ENCODE measurements at regions not wholly inside any gene's neighbourhood (a gene's known extent, or its start where the extent isn't known, plus 50 kb on each side); places are given as distances from the start of the nearest gene placed in this dataset.

GRCh38 chr18:55811925-55812324 lies 223.9 kb upstream of the TCF4 start:
- no peak overlapping the region for H3K27ac ChIP-seq (ENCODE audit: low read depth, low read length)
- H2AFZ ChIP-seq (ENCODE audit: low read depth, low read length, severe bottlenecking): no peak overlapping the region
- H3K9ac ChIP-seq (ENCODE audit: low read length): no peak overlapping the region
- H3K36me3 ChIP-seq (ENCODE audit: low read length): no peaks in the 10 kb centered on the region
- no peaks in the 10 kb centered on the region for H3K79me2 ChIP-seq (ENCODE audit: insufficient read depth, low read length)
- H3K4me2 ChIP-seq (ENCODE audit: low read depth, low read length, poor library complexity, severe bottlenecking): no peak overlapping the region
- no peaks in the 10 kb centered on the region for H4K20me1 ChIP-seq (ENCODE audit: low read depth, low read length)
- H3K9me2 ChIP-seq (replicated peaks; ENCODE audit: insufficient read depth, low read length): no peaks in the 10 kb centered on the region
- no peaks in the 10 kb centered on the region for H3K27me3 ChIP-seq (ENCODE audit: low read length)
- TF ChIP-seq EZH2phosphoT487 (conservative IDR thresholded peaks at IDR 0.05; ENCODE audit: low read length) (no peak), CTCF (IDR thresholded peaks at IDR 0.05; ENCODE audit: insufficient read depth, low read length, poor library complexity, severe bottlenecking) (no peak)
- H3F3A ChIP-seq (ENCODE audit: insufficient read depth): no peaks in the 10 kb centered on the region
- H3K4me3 ChIP-seq (ENCODE audit: insufficient read depth, low read length, poor library complexity, severe bottlenecking): no peak overlapping the region
- H3K9me3 ChIP-seq (ENCODE audit: insufficient read depth, low read length): no peaks in the 10 kb centered on the region

- H3F3A ChIP-seq (ENCODE audit: insufficient read depth): no peaks in the 10 kb centered on the region
- H3K4me3 ChIP-seq (ENCODE audit: insufficient read depth, low read length, poor library complexity, severe bottlenecking): no peak overlapping the region
- H3K27me3 ChIP-seq (ENCODE audit: low read length): no peaks in the 10 kb centered on the region
- no peaks in the 10 kb centered on the region for H3K36me3 ChIP-seq (ENCODE audit: low read length)
- H4K20me1 ChIP-seq (ENCODE audit: low read depth, low read length): no peaks in the 10 kb centered on the region
- H3K9me3 ChIP-seq (ENCODE audit: insufficient read depth, low read length): no peaks in the 10 kb centered on the region
- no peak overlapping the region for H3K9ac ChIP-seq (ENCODE audit: low read length)
- no peak overlapping the region for H3K27ac ChIP-seq (ENCODE audit: low read depth, low read length)
- H3K9me2 ChIP-seq (replicated peaks; ENCODE audit: insufficient read depth, low read length): no peaks in the 10 kb centered on the region
- H3K79me2 ChIP-seq (ENCODE audit: insufficient read depth, low read length): no peaks in the 10 kb centered on the region
- H2AFZ ChIP-seq (ENCODE audit: low read depth, low read length, severe bottlenecking): no peak overlapping the region
- TF ChIP-seq EZH2phosphoT487 (conservative IDR thresholded peaks at IDR 0.05; ENCODE audit: low read length) (no peak), CTCF (IDR thresholded peaks at IDR 0.05; ENCODE audit: insufficient read depth, low read length, poor library complexity, severe bottlenecking) (no peak)
- no peak overlapping the region for H3K4me2 ChIP-seq (ENCODE audit: low read depth, low read length, poor library complexity, severe bottlenecking)
Observed at GRCh38 chr18:55805666-55806065, 217.7 kb upstream of the TCF4 start.

- no peak overlapping the region for H3K4me2 ChIP-seq (ENCODE audit: low read depth, low read length, poor library complexity, severe bottlenecking)
- H3F3A ChIP-seq (ENCODE audit: insufficient read depth): no peaks in the 10 kb centered on the region
- H3K27ac ChIP-seq (ENCODE audit: low read depth, low read length): no peak overlapping the region
- no peaks in the 10 kb centered on the region for H3K79me2 ChIP-seq (ENCODE audit: insufficient read depth, low read length)
- H3K9me3 ChIP-seq (ENCODE audit: insufficient read depth, low read length): no peaks in the 10 kb centered on the region
- TF ChIP-seq CTCF (IDR thresholded peaks at IDR 0.05; ENCODE audit: insufficient read depth, low read length, poor library complexity, severe bottlenecking) (no peak), EZH2phosphoT487 (conservative IDR thresholded peaks at IDR 0.05; ENCODE audit: low read length) (no peak)
- H3K9me2 ChIP-seq (replicated peaks; ENCODE audit: insufficient read depth, low read length): no peaks in the 10 kb centered on the region
- no peak overlapping the region for H2AFZ ChIP-seq (ENCODE audit: low read depth, low read length, severe bottlenecking)
- H4K20me1 ChIP-seq (ENCODE audit: low read depth, low read length): no peaks in the 10 kb centered on the region; the same call in 1 of the 2 replicates
- H3K27me3 ChIP-seq (ENCODE audit: low read length): no peaks in the 10 kb centered on the region
- H3K4me3 ChIP-seq (ENCODE audit: insufficient read depth, low read length, poor library complexity, severe bottlenecking): no peak overlapping the region
- no peak overlapping the region for H3K9ac ChIP-seq (ENCODE audit: low read length)
- H3K36me3 ChIP-seq (ENCODE audit: low read length): no peaks in the 10 kb centered on the region
Observed at GRCh38 chr18:55795101-55795669, 207.2 kb upstream of the TCF4 start.

Measured in SU-DHL-6 (cell line).